Colonic mucosa (tissue), 4 donors: ENCODE measurements at regions not wholly inside any gene's neighbourhood (a gene's known extent, or its start where the extent isn't known, plus 50 kb on each side); places are given as distances from the start of the nearest gene placed in this dataset.

Source experiments
- DNase-seq: peaks from one replicate; pipeline ENCODE4 v3.0.0-alpha.2; 2020
- H3K27ac ChIP-seq: fragments of 200-600 bp; one replicate; pipeline ENCODE4 v1.8.0; 2021
- H3K27me3 ChIP-seq: fragments of 200-600 bp; one replicate; pipeline ENCODE4 v1.8.0; 2021
- H3K36me3 ChIP-seq: fragments of 200-600 bp; one replicate; pipeline ENCODE4 v1.8.0; 2021
- H3K4me1 ChIP-seq: fragments of 200-600 bp; one replicate; pipeline ENCODE4 v1.8.0; 2021; ENCODE audit warnings: mild to moderate bottlenecking
- H3K4me3 ChIP-seq: fragments of 200-600 bp; one replicate; pipeline ENCODE4 v1.8.0; 2021
- H3K9ac ChIP-seq, 2 donors: one replicate each; pipeline ENCODE4 v1.7.0; 2013; ENCODE audit warnings: control low read depth in 2 of 2, low read depth in 2 of 2, low read length in 2 of 2
- H3K9me3 ChIP-seq: fragments of 200-600 bp; one replicate; pipeline ENCODE4 v1.8.0; 2021
- intact Hi-C: fragments of 100-400 bp; cut with DNase I; formaldehyde crosslinking; loops from one replicate; pipeline ENCODE4 v1.14.1; 2022
- TF ChIP-seq, protein P1 (sequence below): fragments of 200-600 bp; IDR thresholded peaks from one replicate; pipeline ENCODE4 v1.8.0; 2022; ENCODE audit warnings: antibody characterized with exemption, mild to moderate bottlenecking
- donor health status: healthy.
- donor health status: DM: no; HTN: no; CAD: no.
- donor health status: DM: no; HTN: no; CAD: no.

GRCh38 chr10:128642023-128642422, 515.8 kb upstream of the MKI67 start:
- intact Hi-C loops: no loop called here
- Histone ChIP-seq H3K9me3 (no peaks in the 10 kb centered on the region), H3K36me3 (no peaks in the 10 kb centered on the region), H3K9ac (no peak overlapping the region), H3K27me3 (no peaks in the 10 kb centered on the region), H3K4me3 (no peak overlapping the region), H3K4me1 (no peaks in the 10 kb centered on the region), H3K27ac (no peak overlapping the region)
- DNase-seq: no peak
- TF ChIP-seq, protein P1, sequence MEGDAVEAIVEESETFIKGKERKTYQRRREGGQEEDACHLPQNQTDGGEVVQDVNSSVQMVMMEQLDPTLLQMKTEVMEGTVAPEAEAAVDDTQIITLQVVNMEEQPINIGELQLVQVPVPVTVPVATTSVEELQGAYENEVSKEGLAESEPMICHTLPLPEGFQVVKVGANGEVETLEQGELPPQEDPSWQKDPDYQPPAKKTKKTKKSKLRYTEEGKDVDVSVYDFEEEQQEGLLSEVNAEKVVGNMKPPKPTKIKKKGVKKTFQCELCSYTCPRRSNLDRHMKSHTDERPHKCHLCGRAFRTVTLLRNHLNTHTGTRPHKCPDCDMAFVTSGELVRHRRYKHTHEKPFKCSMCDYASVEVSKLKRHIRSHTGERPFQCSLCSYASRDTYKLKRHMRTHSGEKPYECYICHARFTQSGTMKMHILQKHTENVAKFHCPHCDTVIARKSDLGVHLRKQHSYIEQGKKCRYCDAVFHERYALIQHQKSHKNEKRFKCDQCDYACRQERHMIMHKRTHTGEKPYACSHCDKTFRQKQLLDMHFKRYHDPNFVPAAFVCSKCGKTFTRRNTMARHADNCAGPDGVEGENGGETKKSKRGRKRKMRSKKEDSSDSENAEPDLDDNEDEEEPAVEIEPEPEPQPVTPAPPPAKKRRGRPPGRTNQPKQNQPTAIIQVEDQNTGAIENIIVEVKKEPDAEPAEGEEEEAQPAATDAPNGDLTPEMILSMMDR: no peak

DNA sequence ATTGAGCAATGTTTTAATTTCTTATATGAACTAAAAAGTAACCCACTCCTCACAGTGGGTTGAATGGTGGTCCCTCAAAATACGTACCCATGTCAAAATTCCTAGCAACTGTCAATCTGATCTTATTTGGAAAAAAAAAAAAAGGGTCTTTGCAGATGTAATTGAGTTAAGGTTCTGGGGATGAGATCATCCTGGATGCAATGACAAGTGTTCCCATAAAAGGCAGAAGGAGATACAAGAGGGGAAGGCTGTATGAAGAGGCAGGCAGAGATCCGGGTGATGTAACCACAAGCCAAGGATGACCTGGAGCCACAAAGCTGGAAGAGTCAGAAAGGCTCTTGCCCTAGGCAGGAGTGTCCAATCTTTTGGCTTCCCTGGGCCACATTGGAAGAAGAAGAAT, 516.3 kb upstream of the MKI67 start:
- Histone ChIP-seq H3K27ac (no peak overlapping the region), H3K4me3 (no peak overlapping the region), H3K9ac (no peak overlapping the region), H3K27me3 (no peaks in the 10 kb centered on the region), H3K36me3 (no peaks in the 10 kb centered on the region), H3K4me1 (no peaks in the 10 kb centered on the region), H3K9me3 (no peaks in the 10 kb centered on the region)
- no peak for DNase-seq
- TF ChIP-seq, protein P1: no peak
- intact Hi-C loops: no loop called here

DNA sequence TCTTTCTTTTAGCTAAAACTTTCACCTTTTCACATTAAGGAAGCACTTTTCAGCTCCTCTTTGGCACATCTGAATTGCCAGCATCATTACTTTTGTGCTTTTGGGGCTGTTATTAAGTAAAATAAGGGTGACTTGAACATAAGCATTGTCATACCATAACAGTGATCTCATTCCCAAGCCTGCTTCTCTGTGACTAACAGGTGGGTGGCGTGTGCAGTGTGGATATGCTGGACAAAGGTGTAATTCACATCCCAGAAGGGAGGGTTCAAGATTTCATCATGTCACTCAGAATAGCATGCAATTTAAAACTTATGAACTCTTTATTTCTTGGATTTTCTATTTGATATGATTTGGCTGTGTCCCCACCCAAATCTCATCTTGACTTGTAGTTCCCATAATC, 517.4 kb upstream of the MKI67 start:
- Histone ChIP-seq H3K9ac (no peak overlapping the region), H3K4me1 (no peaks in the 10 kb centered on the region), H3K9me3 (no peaks in the 10 kb centered on the region), H3K36me3 (no peaks in the 10 kb centered on the region), H3K27me3 (no peaks in the 10 kb centered on the region), H3K4me3 (no peak overlapping the region), H3K27ac (no peak overlapping the region)
- intact Hi-C loops: no loop called here
- no peak for DNase-seq
- TF ChIP-seq, protein P1: no peak

DNA sequence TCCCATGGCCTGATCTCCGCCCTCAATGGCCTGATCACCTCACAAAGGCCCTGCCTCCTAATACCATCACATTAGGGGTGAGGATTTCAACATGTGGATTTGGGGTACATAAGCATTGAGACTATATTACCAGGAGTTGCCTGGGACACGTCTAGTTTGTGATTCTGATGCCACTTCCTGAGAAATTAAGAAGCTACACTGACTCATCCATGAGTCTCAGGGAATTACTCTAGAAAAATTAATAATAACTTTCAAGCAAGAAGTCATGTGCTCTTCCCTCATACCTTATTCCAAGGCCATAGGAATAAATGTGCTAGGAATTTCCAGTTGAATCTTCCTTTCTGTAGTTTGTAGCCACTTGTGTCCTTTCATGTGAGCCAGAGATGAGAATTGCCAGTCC, 519.3 kb upstream of the MKI67 start:
- no peak overlapping the region for H3K27ac ChIP-seq
- TF ChIP-seq, protein P1: no peak
- no peak overlapping the region for H3K9ac ChIP-seq
- H3K27me3 ChIP-seq: no peaks in the 10 kb centered on the region
- intact Hi-C loops: no loop called here
- no peak overlapping the region for H3K4me3 ChIP-seq
- no peaks in the 10 kb centered on the region for H3K4me1 ChIP-seq
- no peaks in the 10 kb centered on the region for H3K36me3 ChIP-seq
- no peaks in the 10 kb centered on the region for H3K9me3 ChIP-seq
- DNase-seq: no peak

DNA sequence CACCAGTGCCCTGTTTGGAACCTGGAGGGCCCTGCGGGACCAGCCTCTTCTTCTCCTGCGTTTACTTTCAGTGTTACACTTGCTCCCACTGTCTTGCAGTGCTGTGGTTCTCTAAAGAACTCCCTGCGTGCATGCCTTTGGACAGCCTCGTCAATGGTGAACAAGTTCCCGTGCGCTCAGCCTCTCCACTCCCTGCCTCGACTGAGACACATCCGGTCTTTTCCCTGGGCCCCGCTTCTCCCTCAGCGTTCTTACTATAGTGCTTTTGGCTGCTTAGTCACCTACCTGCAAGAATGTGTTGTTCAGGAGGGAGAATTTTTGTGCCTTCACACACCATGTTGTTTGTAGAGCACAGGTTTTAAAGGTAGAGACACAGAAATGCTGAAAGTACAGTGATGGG, 520.7 kb upstream of the MKI67 start:
- no peaks in the 10 kb centered on the region for H3K4me1 ChIP-seq
- TF ChIP-seq, protein P1: no peak
- H3K9me3 ChIP-seq: no peaks in the 10 kb centered on the region
- no peak overlapping the region for H3K4me3 ChIP-seq
- intact Hi-C loops: no loop called here
- H3K36me3 ChIP-seq: no peaks in the 10 kb centered on the region
- no peak overlapping the region for H3K27ac ChIP-seq
- H3K9ac ChIP-seq: no peak overlapping the region
- H3K27me3 ChIP-seq: no peaks in the 10 kb centered on the region
- no peak for DNase-seq

GRCh38 chr10:128657548-128657947, 531.3 kb upstream of the MKI67 start:
- intact Hi-C loops: no loop called here
- Histone ChIP-seq H3K9ac (no peak overlapping the region), H3K4me3 (no peak overlapping the region), H3K36me3 (no peaks in the 10 kb centered on the region), H3K27ac (no peak overlapping the region), H3K9me3 (no peaks in the 10 kb centered on the region), H3K4me1 (no peaks in the 10 kb centered on the region), H3K27me3 (no peaks in the 10 kb centered on the region)
- TF ChIP-seq, protein P1: no peak
- no peak for DNase-seq
